ENCODE measurements at regions not wholly inside any gene's neighbourhood (a gene's known extent, or its start where the extent isn't known, plus 50 kb on each side); places are given as distances from the start of the nearest gene placed in this dataset.

GRCh38 chr19:27892500-27892899 is 1320.5 kb downstream of the UQCRFS1 start:
- no peak for TF ChIP-seq CTCF (IDR thresholded peaks at IDR 0.05)
- TF ChIP-seq POLR2A (IDR thresholded peaks at IDR 0.05) = no peak
